ENCODE measurements at regions not wholly inside any gene's neighbourhood (a gene's known extent, or its start where the extent isn't known, plus 50 kb on each side); places are given as distances from the start of the nearest gene placed in this dataset.

DNA sequence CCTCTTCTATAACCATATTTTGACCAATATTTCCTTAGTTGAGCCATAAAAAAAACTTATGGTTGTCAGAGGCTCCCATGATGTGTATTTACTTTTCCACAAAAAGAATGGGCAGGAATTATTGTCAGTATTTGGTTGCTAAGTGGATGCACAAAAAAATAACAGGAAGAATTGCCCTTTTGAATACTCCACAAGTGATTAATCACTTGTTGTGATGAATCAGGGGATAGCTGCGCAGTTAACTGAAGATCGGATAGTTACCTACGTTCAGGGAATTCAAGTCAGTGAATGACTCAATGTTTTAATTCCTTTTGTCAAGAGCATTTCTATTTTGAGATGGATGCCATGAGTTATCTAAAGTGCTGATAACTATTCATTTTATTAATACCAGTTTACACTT is 785.2 kb upstream of the B3GALT2 start:
- Histone ChIP-seq H3K36me3 (no peaks in the 10 kb centered on the region), H3K27ac (no peak overlapping the region), H3K4me1 (no peaks in the 10 kb centered on the region), H3K27me3 (no peaks in the 10 kb centered on the region), H3K9me3 (no peaks in the 10 kb centered on the region), H3K4me3 (no peak overlapping the region)
- DNase-seq, result no peak
- TF ChIP-seq, protein P1, sequence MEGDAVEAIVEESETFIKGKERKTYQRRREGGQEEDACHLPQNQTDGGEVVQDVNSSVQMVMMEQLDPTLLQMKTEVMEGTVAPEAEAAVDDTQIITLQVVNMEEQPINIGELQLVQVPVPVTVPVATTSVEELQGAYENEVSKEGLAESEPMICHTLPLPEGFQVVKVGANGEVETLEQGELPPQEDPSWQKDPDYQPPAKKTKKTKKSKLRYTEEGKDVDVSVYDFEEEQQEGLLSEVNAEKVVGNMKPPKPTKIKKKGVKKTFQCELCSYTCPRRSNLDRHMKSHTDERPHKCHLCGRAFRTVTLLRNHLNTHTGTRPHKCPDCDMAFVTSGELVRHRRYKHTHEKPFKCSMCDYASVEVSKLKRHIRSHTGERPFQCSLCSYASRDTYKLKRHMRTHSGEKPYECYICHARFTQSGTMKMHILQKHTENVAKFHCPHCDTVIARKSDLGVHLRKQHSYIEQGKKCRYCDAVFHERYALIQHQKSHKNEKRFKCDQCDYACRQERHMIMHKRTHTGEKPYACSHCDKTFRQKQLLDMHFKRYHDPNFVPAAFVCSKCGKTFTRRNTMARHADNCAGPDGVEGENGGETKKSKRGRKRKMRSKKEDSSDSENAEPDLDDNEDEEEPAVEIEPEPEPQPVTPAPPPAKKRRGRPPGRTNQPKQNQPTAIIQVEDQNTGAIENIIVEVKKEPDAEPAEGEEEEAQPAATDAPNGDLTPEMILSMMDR (IDR thresholded peaks at IDR 0.05), result no peak
- no peak for TF ChIP-seq POLR2A (IDR thresholded peaks at IDR 0.05)

GRCh38 chr1:193960499-193960898 is 774.1 kb upstream of the B3GALT2 start:
- Histone ChIP-seq H3K27me3 (no peaks in the 10 kb centered on the region), H3K9me3 (no peaks in the 10 kb centered on the region), H3K36me3 (no peaks in the 10 kb centered on the region), H3K27ac (no peak overlapping the region), H3K4me3 (no peak overlapping the region), H3K4me1 (no peaks in the 10 kb centered on the region)
- TF ChIP-seq, protein P1 (IDR thresholded peaks at IDR 0.05), result no peak
- DNase-seq, result no peak

GRCh38 chr1:193960040-193960439 is 773.6 kb upstream of the B3GALT2 start:
- TF ChIP-seq, protein P1 (IDR thresholded peaks at IDR 0.05), result no peak
- TF ChIP-seq POLR2A (IDR thresholded peaks at IDR 0.05), result no peak
- Histone ChIP-seq H3K27ac (no peak overlapping the region), H3K27me3 (no peaks in the 10 kb centered on the region), H3K4me1 (no peaks in the 10 kb centered on the region), H3K9me3 (no peaks in the 10 kb centered on the region), H3K36me3 (no peaks in the 10 kb centered on the region), H3K4me3 (no peak overlapping the region)
- no peak for DNase-seq

- H3K4me1 ChIP-seq, result no peaks in the 10 kb centered on the region
- H3K36me3 ChIP-seq, result no peaks in the 10 kb centered on the region
- TF ChIP-seq, protein P1 (IDR thresholded peaks at IDR 0.05), result no peak
- TF ChIP-seq POLR2A (IDR thresholded peaks at IDR 0.05), result no peak
- no peaks in the 10 kb centered on the region for H3K9me3 ChIP-seq
- DNase-seq, result no peak
- H3K4me3 ChIP-seq, result no peak overlapping the region
- no peak overlapping the region for H3K27ac ChIP-seq
- no peaks in the 10 kb centered on the region for H3K27me3 ChIP-seq
These were observed 771.2 kb upstream of the B3GALT2 start for GRCh38 chr1:193957556-193958095.

GRCh38 chr1:193952778-193953374 is 766.5 kb upstream of the B3GALT2 start:
- no peaks in the 10 kb centered on the region for H3K27me3 ChIP-seq
- DNase-seq, result no peak
- no peak overlapping the region for H3K27ac ChIP-seq
- no peaks in the 10 kb centered on the region for H3K36me3 ChIP-seq
- H3K4me3 ChIP-seq, result no peak overlapping the region
- H3K9me3 ChIP-seq, result no peaks in the 10 kb centered on the region
- H3K4me1 ChIP-seq, result no peaks in the 10 kb centered on the region
- TF ChIP-seq, protein P1 (IDR thresholded peaks at IDR 0.05), result no peak
- TF ChIP-seq POLR2A (IDR thresholded peaks at IDR 0.05), result no peak

DNA sequence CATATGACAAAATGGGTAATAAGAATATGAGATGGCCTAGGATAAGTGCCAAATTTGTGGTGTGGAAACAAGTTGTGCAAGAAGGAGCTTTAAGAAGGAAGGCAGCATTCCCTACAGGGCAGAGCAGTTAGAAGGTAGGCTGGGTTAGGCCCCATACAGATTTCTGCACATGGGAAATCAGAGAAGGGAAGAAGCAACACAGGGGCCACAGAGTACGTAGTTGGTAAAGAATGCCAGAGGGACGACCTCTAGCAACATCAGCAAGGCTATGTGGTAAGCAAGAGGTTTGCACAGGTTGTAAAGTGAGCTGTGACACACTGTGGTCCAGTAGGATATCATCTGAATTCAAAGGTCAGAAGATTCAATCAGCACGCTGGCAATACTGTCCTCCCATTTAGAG is 765.6 kb upstream of the B3GALT2 start:
- Histone ChIP-seq H3K27me3 (no peaks in the 10 kb centered on the region), H3K36me3 (no peaks in the 10 kb centered on the region), H3K4me3 (no peak overlapping the region), H3K9me3 (no peaks in the 10 kb centered on the region), H3K4me1 (no peaks in the 10 kb centered on the region), H3K27ac (no peak overlapping the region)
- TF ChIP-seq POLR2A (IDR thresholded peaks at IDR 0.05), result no peak
- TF ChIP-seq, protein P1 (IDR thresholded peaks at IDR 0.05), result no peak
- DNase-seq, result no peak
